ENCODE measurements at regions not wholly inside any gene's neighbourhood (a gene's known extent, or its start where the extent isn't known, plus 50 kb on each side); places are given as distances from the start of the nearest gene placed in this dataset.

GRCh38 chr5:136856648-136857047, 491.3 kb upstream of the TRPC7 start:
- no peak for TF ChIP-seq CTCF (IDR thresholded peaks at IDR 0.05)
- no peak for TF ChIP-seq EZH2 (IDR thresholded peaks at IDR 0.05)

All from neural progenitor cell (in vitro differentiated cells).